ENCODE measurements at regions not wholly inside any gene's neighbourhood (a gene's known extent, or its start where the extent isn't known, plus 50 kb on each side); places are given as distances from the start of the nearest gene placed in this dataset.

GRCh38 chr20:39123185-39123557, 161.0 kb downstream of the DHX35 start:
- no peak overlapping the region for H3K27ac ChIP-seq (ENCODE audit: low read depth, low read length)
- no peaks in the 10 kb centered on the region for H3K9me3 ChIP-seq (ENCODE audit: control insufficient read depth in 1 of 2, low read length in 2 of 2)
- H3K4me1 ChIP-seq (ENCODE audit: control insufficient read depth in 1 of 2, insufficient read depth in 2 of 2, low read length in 2 of 2), result no peaks in the 10 kb centered on the region
- no peak overlapping the region for H3K4me3 ChIP-seq (ENCODE audit: low read depth in 1 of 2, low read length in 2 of 2)
- no peaks in the 10 kb centered on the region for H3K36me3 ChIP-seq (ENCODE audit: control insufficient read depth in 1 of 2, insufficient read depth in 2 of 2, low read length in 2 of 2)
- H3K27me3 ChIP-seq (ENCODE audit: control insufficient read depth in 1 of 2, insufficient read depth in 2 of 2, low read length in 2 of 2), result no peaks in the 10 kb centered on the region
- H3K9ac ChIP-seq (ENCODE audit: low read depth in 1 of 2, low read length in 2 of 2), result no peak overlapping the region

- Histone ChIP-seq H3K4me1 (ENCODE audit: control insufficient read depth in 1 of 2, insufficient read depth in 2 of 2, low read length in 2 of 2) (no peaks in the 10 kb centered on the region), H3K27me3 (ENCODE audit: control insufficient read depth in 1 of 2, insufficient read depth in 2 of 2, low read length in 2 of 2) (peaks cover 0 to 4% of the 10 kb centered on the region in 2 donors), H3K27ac (ENCODE audit: low read depth, low read length) (no peak overlapping the region)
Observed at GRCh38 chr20:39117491-39117890, 155.3 kb downstream of the DHX35 start.

GRCh38 chr20:39116020-39116419, 153.9 kb downstream of the DHX35 start:
- H3K4me1 ChIP-seq (ENCODE audit: control insufficient read depth in 1 of 2, insufficient read depth in 2 of 2, low read length in 2 of 2), result no peaks in the 10 kb centered on the region
- no peak overlapping the region for H3K27ac ChIP-seq (ENCODE audit: low read depth, low read length)
- H3K27me3 ChIP-seq (ENCODE audit: control insufficient read depth in 1 of 2, insufficient read depth in 2 of 2, low read length in 2 of 2), result peaks cover 4 to 8% of the 10 kb centered on the region in 2 donors
- no peaks in the 10 kb centered on the region for H3K9me3 ChIP-seq (ENCODE audit: control insufficient read depth in 1 of 2, low read length in 2 of 2)
- H3K36me3 ChIP-seq (ENCODE audit: control insufficient read depth in 1 of 2, insufficient read depth in 2 of 2, low read length in 2 of 2), result no peaks in the 10 kb centered on the region
- no peak overlapping the region for H3K4me3 ChIP-seq (ENCODE audit: low read depth in 1 of 2, low read length in 2 of 2)
- no peak overlapping the region for H3K9ac ChIP-seq (ENCODE audit: low read depth in 1 of 2, low read length in 2 of 2)

More at GRCh38 chr20:39117491-39117890, 155.3 kb downstream of the DHX35 start:
- Histone ChIP-seq H3K9ac (ENCODE audit: low read depth in 1 of 2, low read length in 2 of 2) (no peak overlapping the region), H3K4me3 (ENCODE audit: low read depth in 1 of 2, low read length in 2 of 2) (no peak overlapping the region), H3K36me3 (ENCODE audit: control insufficient read depth in 1 of 2, insufficient read depth in 2 of 2, low read length in 2 of 2) (no peaks in the 10 kb centered on the region), H3K9me3 (ENCODE audit: control insufficient read depth in 1 of 2, low read length in 2 of 2) (no peaks in the 10 kb centered on the region)

- no peaks in the 10 kb centered on the region for H3K9me3 ChIP-seq (ENCODE audit: control insufficient read depth in 1 of 2, low read length in 2 of 2)
- H3K4me1 ChIP-seq (ENCODE audit: control insufficient read depth in 1 of 2, insufficient read depth in 2 of 2, low read length in 2 of 2), result no peaks in the 10 kb centered on the region
- H3K36me3 ChIP-seq (ENCODE audit: control insufficient read depth in 1 of 2, insufficient read depth in 2 of 2, low read length in 2 of 2), result no peaks in the 10 kb centered on the region
- no peak overlapping the region for H3K27ac ChIP-seq (ENCODE audit: low read depth, low read length)
- no peak overlapping the region for H3K4me3 ChIP-seq (ENCODE audit: low read depth in 1 of 2, low read length in 2 of 2)
- H3K27me3 ChIP-seq (ENCODE audit: control insufficient read depth in 1 of 2, insufficient read depth in 2 of 2, low read length in 2 of 2), result peaks cover 9 to 16% of the 10 kb centered on the region in 2 donors
- H3K9ac ChIP-seq (ENCODE audit: low read depth in 1 of 2, low read length in 2 of 2), result no peak overlapping the region
Observed at GRCh38 chr20:39112178-39112743, 150.1 kb downstream of the DHX35 start.

- Histone ChIP-seq H3K9me3 (ENCODE audit: control insufficient read depth in 1 of 2, low read length in 2 of 2) (no peaks in the 10 kb centered on the region), H3K4me1 (ENCODE audit: control insufficient read depth in 1 of 2, insufficient read depth in 2 of 2, low read length in 2 of 2) (no peaks in the 10 kb centered on the region), H3K4me3 (ENCODE audit: low read depth in 1 of 2, low read length in 2 of 2) (no peak overlapping the region), H3K27me3 (ENCODE audit: control insufficient read depth in 1 of 2, insufficient read depth in 2 of 2, low read length in 2 of 2) (peaks cover 9 to 16% of the 10 kb centered on the region in 2 donors), H3K9ac (ENCODE audit: low read depth in 1 of 2, low read length in 2 of 2) (no peak overlapping the region), H3K36me3 (ENCODE audit: control insufficient read depth in 1 of 2, insufficient read depth in 2 of 2, low read length in 2 of 2) (no peaks in the 10 kb centered on the region), H3K27ac (ENCODE audit: low read depth, low read length) (no peak overlapping the region)
Observed at GRCh38 chr20:39111359-39112177, 149.4 kb downstream of the DHX35 start.

- Histone ChIP-seq H3K4me1 (ENCODE audit: control insufficient read depth in 1 of 2, insufficient read depth in 2 of 2, low read length in 2 of 2) (no peaks in the 10 kb centered on the region), H3K27me3 (ENCODE audit: control insufficient read depth in 1 of 2, insufficient read depth in 2 of 2, low read length in 2 of 2) (peaks cover 9 to 16% of the 10 kb centered on the region in 2 donors), H3K9me3 (ENCODE audit: control insufficient read depth in 1 of 2, low read length in 2 of 2) (no peaks in the 10 kb centered on the region), H3K9ac (ENCODE audit: low read depth in 1 of 2, low read length in 2 of 2) (no peak overlapping the region), H3K27ac (ENCODE audit: low read depth, low read length) (no peak overlapping the region), H3K36me3 (ENCODE audit: control insufficient read depth in 1 of 2, insufficient read depth in 2 of 2, low read length in 2 of 2) (no peaks in the 10 kb centered on the region), H3K4me3 (ENCODE audit: low read depth in 1 of 2, low read length in 2 of 2) (no peak overlapping the region)
Observed at GRCh38 chr20:39110819-39111136, 148.6 kb downstream of the DHX35 start.

- no peak overlapping the region for H3K4me3 ChIP-seq (ENCODE audit: low read depth in 1 of 2, low read length in 2 of 2)
- H3K27me3 ChIP-seq (ENCODE audit: control insufficient read depth in 1 of 2, insufficient read depth in 2 of 2, low read length in 2 of 2), result peaks cover 9 to 16% of the 10 kb centered on the region in 2 donors
- H3K36me3 ChIP-seq (ENCODE audit: control insufficient read depth in 1 of 2, insufficient read depth in 2 of 2, low read length in 2 of 2), result no peaks in the 10 kb centered on the region
- H3K4me1 ChIP-seq (ENCODE audit: control insufficient read depth in 1 of 2, insufficient read depth in 2 of 2, low read length in 2 of 2), result no peaks in the 10 kb centered on the region
- no peak overlapping the region for H3K9ac ChIP-seq (ENCODE audit: low read depth in 1 of 2, low read length in 2 of 2)
- H3K9me3 ChIP-seq (ENCODE audit: control insufficient read depth in 1 of 2, low read length in 2 of 2), result no peaks in the 10 kb centered on the region
- H3K27ac ChIP-seq (ENCODE audit: low read depth, low read length), result no peak overlapping the region
Observed at GRCh38 chr20:39109933-39110818, 148.0 kb downstream of the DHX35 start.

GRCh38 chr20:39108746-39109145, 146.6 kb downstream of the DHX35 start:
- no peaks in the 10 kb centered on the region for H3K36me3 ChIP-seq (ENCODE audit: control insufficient read depth in 1 of 2, insufficient read depth in 2 of 2, low read length in 2 of 2)
- H3K9ac ChIP-seq (ENCODE audit: low read depth in 1 of 2, low read length in 2 of 2), result no peak overlapping the region
- peaks cover 6 to 16% of the 10 kb centered on the region in 2 donors for H3K27me3 ChIP-seq (ENCODE audit: control insufficient read depth in 1 of 2, insufficient read depth in 2 of 2, low read length in 2 of 2)

GRCh38 chr20:39107741-39108140, 145.6 kb downstream of the DHX35 start:
- H3K27ac ChIP-seq (ENCODE audit: low read depth, low read length), result no peak overlapping the region
- no peak overlapping the region for H3K9ac ChIP-seq (ENCODE audit: low read depth in 1 of 2, low read length in 2 of 2)
- no peaks in the 10 kb centered on the region for H3K4me1 ChIP-seq (ENCODE audit: control insufficient read depth in 1 of 2, insufficient read depth in 2 of 2, low read length in 2 of 2)
- no peaks in the 10 kb centered on the region for H3K9me3 ChIP-seq (ENCODE audit: control insufficient read depth in 1 of 2, low read length in 2 of 2)
- H3K36me3 ChIP-seq (ENCODE audit: control insufficient read depth in 1 of 2, insufficient read depth in 2 of 2, low read length in 2 of 2), result no peaks in the 10 kb centered on the region
- no peak overlapping the region for H3K4me3 ChIP-seq (ENCODE audit: low read depth in 1 of 2, low read length in 2 of 2)
- peaks cover 6 to 16% of the 10 kb centered on the region in 2 donors for H3K27me3 ChIP-seq (ENCODE audit: control insufficient read depth in 1 of 2, insufficient read depth in 2 of 2, low read length in 2 of 2)

More at GRCh38 chr20:39108746-39109145, 146.6 kb downstream of the DHX35 start:
- H3K27ac ChIP-seq (ENCODE audit: low read depth, low read length), result no peak overlapping the region
- no peak overlapping the region for H3K4me3 ChIP-seq (ENCODE audit: low read depth in 1 of 2, low read length in 2 of 2)
- H3K4me1 ChIP-seq (ENCODE audit: control insufficient read depth in 1 of 2, insufficient read depth in 2 of 2, low read length in 2 of 2), result no peaks in the 10 kb centered on the region
- no peaks in the 10 kb centered on the region for H3K9me3 ChIP-seq (ENCODE audit: control insufficient read depth in 1 of 2, low read length in 2 of 2)

- Histone ChIP-seq H3K4me1 (ENCODE audit: control insufficient read depth in 1 of 2, insufficient read depth in 2 of 2, low read length in 2 of 2) (no peaks in the 10 kb centered on the region), H3K36me3 (ENCODE audit: control insufficient read depth in 1 of 2, insufficient read depth in 2 of 2, low read length in 2 of 2) (no peaks in the 10 kb centered on the region), H3K27me3 (ENCODE audit: control insufficient read depth in 1 of 2, insufficient read depth in 2 of 2, low read length in 2 of 2) (peaks cover 6 to 13% of the 10 kb centered on the region in 2 donors), H3K27ac (ENCODE audit: low read depth, low read length) (no peak overlapping the region), H3K9me3 (ENCODE audit: control insufficient read depth in 1 of 2, low read length in 2 of 2) (no peaks in the 10 kb centered on the region), H3K4me3 (ENCODE audit: low read depth in 1 of 2, low read length in 2 of 2) (no peak overlapping the region), H3K9ac (ENCODE audit: low read depth in 1 of 2, low read length in 2 of 2) (no peak overlapping the region)
Observed at GRCh38 chr20:39106791-39107190, 144.6 kb downstream of the DHX35 start.

All from duodenal mucosa (tissue), 2 donors.